ENCODE measurements at regions not wholly inside any gene's neighbourhood (a gene's known extent, or its start where the extent isn't known, plus 50 kb on each side); places are given as distances from the start of the nearest gene placed in this dataset.

DNA sequence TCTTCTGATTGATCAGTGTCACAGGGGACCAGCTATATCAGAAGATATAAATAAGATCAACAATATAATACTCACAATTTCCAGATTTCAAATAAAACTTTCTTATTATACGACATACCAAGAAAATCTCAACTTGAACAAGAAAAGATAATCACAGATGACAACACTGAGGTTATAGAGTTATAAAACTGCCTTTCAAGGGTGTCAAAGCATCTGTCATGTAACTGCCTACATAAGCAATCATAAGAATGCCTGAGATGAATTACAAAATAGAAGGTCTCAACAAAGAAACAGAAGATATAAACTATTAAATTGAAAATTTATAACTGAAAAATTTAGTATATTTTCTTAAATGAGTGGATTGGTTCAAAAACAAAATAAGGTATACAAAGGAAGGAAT is 659.2 kb downstream of the SLC16A7 start:
- H3K27ac ChIP-seq (ENCODE audit: low read depth, low read length): no peak overlapping the region
- no peaks in the 10 kb centered on the region for H3F3A ChIP-seq (ENCODE audit: insufficient read depth)
- no peaks in the 10 kb centered on the region for H4K20me1 ChIP-seq (ENCODE audit: low read depth, low read length)
- H3K36me3 ChIP-seq (ENCODE audit: low read length): no peaks in the 10 kb centered on the region
- no peak overlapping the region for H3K4me3 ChIP-seq (ENCODE audit: insufficient read depth, low read length, poor library complexity, severe bottlenecking)
- H3K9me3 ChIP-seq (ENCODE audit: insufficient read depth, low read length): no peaks in the 10 kb centered on the region
- no peak overlapping the region for H2AFZ ChIP-seq (ENCODE audit: low read depth, low read length, severe bottlenecking)
- H3K27me3 ChIP-seq (ENCODE audit: low read length): no peaks in the 10 kb centered on the region
- H3K9ac ChIP-seq (ENCODE audit: low read length): no peak overlapping the region
- no peak for TF ChIP-seq EZH2phosphoT487 (conservative IDR thresholded peaks at IDR 0.05; ENCODE audit: low read length)
- H3K4me2 ChIP-seq (ENCODE audit: low read depth, low read length, poor library complexity, severe bottlenecking): no peak overlapping the region
- H3K79me2 ChIP-seq (ENCODE audit: insufficient read depth, low read length): no peaks in the 10 kb centered on the region
- no peaks in the 10 kb centered on the region for H3K9me2 ChIP-seq (replicated peaks; ENCODE audit: insufficient read depth, low read length)

DNA sequence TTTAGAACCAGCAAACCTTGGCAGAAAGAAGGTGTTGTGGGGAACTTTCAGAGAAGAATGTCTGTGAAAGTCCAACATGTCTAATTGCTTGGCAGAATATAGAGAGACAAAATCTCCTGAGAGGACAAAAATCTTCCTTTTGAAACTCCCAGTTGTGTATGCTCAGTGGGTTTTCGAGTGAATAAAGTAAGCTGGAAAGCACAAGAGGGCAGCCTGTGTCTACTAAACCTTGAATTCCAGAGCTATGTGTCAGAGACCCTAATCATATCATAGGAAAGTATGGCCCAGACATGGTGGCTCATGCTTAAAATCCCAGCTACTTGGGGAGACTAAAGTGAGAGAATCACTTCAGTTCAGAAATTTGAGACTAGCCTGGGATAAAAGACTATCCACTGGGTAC is 661.2 kb downstream of the SLC16A7 start:
- TF ChIP-seq EZH2phosphoT487 (conservative IDR thresholded peaks at IDR 0.05; ENCODE audit: low read length): no peak
- TF ChIP-seq, protein P1, sequence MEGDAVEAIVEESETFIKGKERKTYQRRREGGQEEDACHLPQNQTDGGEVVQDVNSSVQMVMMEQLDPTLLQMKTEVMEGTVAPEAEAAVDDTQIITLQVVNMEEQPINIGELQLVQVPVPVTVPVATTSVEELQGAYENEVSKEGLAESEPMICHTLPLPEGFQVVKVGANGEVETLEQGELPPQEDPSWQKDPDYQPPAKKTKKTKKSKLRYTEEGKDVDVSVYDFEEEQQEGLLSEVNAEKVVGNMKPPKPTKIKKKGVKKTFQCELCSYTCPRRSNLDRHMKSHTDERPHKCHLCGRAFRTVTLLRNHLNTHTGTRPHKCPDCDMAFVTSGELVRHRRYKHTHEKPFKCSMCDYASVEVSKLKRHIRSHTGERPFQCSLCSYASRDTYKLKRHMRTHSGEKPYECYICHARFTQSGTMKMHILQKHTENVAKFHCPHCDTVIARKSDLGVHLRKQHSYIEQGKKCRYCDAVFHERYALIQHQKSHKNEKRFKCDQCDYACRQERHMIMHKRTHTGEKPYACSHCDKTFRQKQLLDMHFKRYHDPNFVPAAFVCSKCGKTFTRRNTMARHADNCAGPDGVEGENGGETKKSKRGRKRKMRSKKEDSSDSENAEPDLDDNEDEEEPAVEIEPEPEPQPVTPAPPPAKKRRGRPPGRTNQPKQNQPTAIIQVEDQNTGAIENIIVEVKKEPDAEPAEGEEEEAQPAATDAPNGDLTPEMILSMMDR (IDR thresholded peaks at IDR 0.05; ENCODE audit: insufficient read depth, low read length, poor library complexity, severe bottlenecking): no peak
- no peaks in the 10 kb centered on the region for H4K20me1 ChIP-seq (ENCODE audit: low read depth, low read length)
- no peak overlapping the region for H3K9ac ChIP-seq (ENCODE audit: low read length)
- H3K4me2 ChIP-seq (ENCODE audit: low read depth, low read length, poor library complexity, severe bottlenecking): no peak overlapping the region
- H2AFZ ChIP-seq (ENCODE audit: low read depth, low read length, severe bottlenecking): no peak overlapping the region
- no peaks in the 10 kb centered on the region for H3K27me3 ChIP-seq (ENCODE audit: low read length)
- H3F3A ChIP-seq (ENCODE audit: insufficient read depth): no peaks in the 10 kb centered on the region
- no peak overlapping the region for H3K4me3 ChIP-seq (ENCODE audit: insufficient read depth, low read length, poor library complexity, severe bottlenecking)
- H3K9me3 ChIP-seq (ENCODE audit: insufficient read depth, low read length): no peaks in the 10 kb centered on the region
- no peaks in the 10 kb centered on the region for H3K36me3 ChIP-seq (ENCODE audit: low read length)
- H3K9me2 ChIP-seq (replicated peaks; ENCODE audit: insufficient read depth, low read length): no peaks in the 10 kb centered on the region
- H3K79me2 ChIP-seq (ENCODE audit: insufficient read depth, low read length): no peaks in the 10 kb centered on the region
- no peak overlapping the region for H3K27ac ChIP-seq (ENCODE audit: low read depth, low read length)

DNA sequence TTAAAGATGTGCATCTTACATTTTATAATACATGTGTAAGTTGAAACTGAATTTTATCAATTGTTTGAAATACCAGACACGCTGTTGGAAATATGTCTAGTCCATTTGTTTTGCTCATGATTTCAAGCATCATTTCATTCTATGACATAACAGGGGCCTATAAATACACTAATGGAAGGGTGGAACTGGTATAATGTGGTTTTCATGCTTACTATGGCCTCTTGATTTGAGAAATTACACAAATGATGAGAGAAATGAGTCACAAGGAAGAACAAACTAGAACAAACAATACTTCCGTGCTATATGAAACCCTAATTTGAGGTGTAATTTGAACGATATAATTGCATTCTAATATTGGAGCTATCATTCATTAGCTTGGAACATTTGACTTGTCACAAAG is 663.4 kb downstream of the SLC16A7 start:
- no peak overlapping the region for H3K4me2 ChIP-seq (ENCODE audit: low read depth, low read length, poor library complexity, severe bottlenecking)
- no peaks in the 10 kb centered on the region for H3K36me3 ChIP-seq (ENCODE audit: low read length)
- H3K27me3 ChIP-seq (ENCODE audit: low read length): no peaks in the 10 kb centered on the region
- no peak overlapping the region for H2AFZ ChIP-seq (ENCODE audit: low read depth, low read length, severe bottlenecking)
- H4K20me1 ChIP-seq (ENCODE audit: low read depth, low read length): no peaks in the 10 kb centered on the region
- no peak overlapping the region for H3K27ac ChIP-seq (ENCODE audit: low read depth, low read length)
- no peak for TF ChIP-seq EZH2phosphoT487 (conservative IDR thresholded peaks at IDR 0.05; ENCODE audit: low read length)
- TF ChIP-seq, protein P1 (IDR thresholded peaks at IDR 0.05; ENCODE audit: insufficient read depth, low read length, poor library complexity, severe bottlenecking): no peak
- H3K9me2 ChIP-seq (replicated peaks; ENCODE audit: insufficient read depth, low read length): no peaks in the 10 kb centered on the region
- no peak overlapping the region for H3K9ac ChIP-seq (ENCODE audit: low read length)
- H3K79me2 ChIP-seq (ENCODE audit: insufficient read depth, low read length): no peaks in the 10 kb centered on the region
- H3F3A ChIP-seq (ENCODE audit: insufficient read depth): no peaks in the 10 kb centered on the region
- H3K9me3 ChIP-seq (ENCODE audit: insufficient read depth, low read length): no peaks in the 10 kb centered on the region
- H3K4me3 ChIP-seq (ENCODE audit: insufficient read depth, low read length, poor library complexity, severe bottlenecking): no peak overlapping the region

DNA sequence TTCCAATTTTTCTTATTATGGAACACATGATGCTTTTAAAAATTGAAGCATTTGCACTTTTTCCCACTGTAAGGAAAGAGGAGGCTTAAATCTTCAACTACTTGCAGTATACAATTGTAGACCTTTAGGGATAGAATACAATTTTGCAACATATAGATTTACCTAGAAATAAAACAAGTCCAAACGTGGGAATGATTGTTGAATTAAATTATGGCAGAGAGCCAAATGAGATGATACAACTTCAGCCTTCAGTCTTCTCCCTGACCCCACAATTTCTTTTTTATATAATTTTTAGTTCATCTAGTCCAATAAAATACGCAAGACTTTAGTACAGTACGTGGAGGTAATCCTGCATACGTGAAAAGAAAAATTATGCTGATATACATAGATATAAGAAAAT is 666.5 kb downstream of the SLC16A7 start:
- Histone ChIP-seq H3K9me3 (ENCODE audit: insufficient read depth, low read length) (no peaks in the 10 kb centered on the region), H3K27ac (ENCODE audit: low read depth, low read length) (no peak overlapping the region), H3K4me2 (ENCODE audit: low read depth, low read length, poor library complexity, severe bottlenecking) (no peak overlapping the region), H4K20me1 (ENCODE audit: low read depth, low read length) (no peaks in the 10 kb centered on the region), H3K9ac (ENCODE audit: low read length) (no peak overlapping the region), H3K9me2 (replicated peaks; ENCODE audit: insufficient read depth, low read length) (no peaks in the 10 kb centered on the region), H3F3A (ENCODE audit: insufficient read depth) (no peaks in the 10 kb centered on the region), H3K4me3 (ENCODE audit: insufficient read depth, low read length, poor library complexity, severe bottlenecking) (no peak overlapping the region), H3K27me3 (ENCODE audit: low read length) (no peaks in the 10 kb centered on the region), H3K36me3 (ENCODE audit: low read length) (no peaks in the 10 kb centered on the region), H2AFZ (ENCODE audit: low read depth, low read length, severe bottlenecking) (no peak overlapping the region), H3K79me2 (ENCODE audit: insufficient read depth, low read length) (no peaks in the 10 kb centered on the region)
- TF ChIP-seq, protein P1 (IDR thresholded peaks at IDR 0.05; ENCODE audit: insufficient read depth, low read length, poor library complexity, severe bottlenecking): no peak
- TF ChIP-seq EZH2phosphoT487 (conservative IDR thresholded peaks at IDR 0.05; ENCODE audit: low read length): no peak
